Lower leg skin (tissue), 4 donors: ENCODE measurements at regions not wholly inside any gene's neighbourhood (a gene's known extent, or its start where the extent isn't known, plus 50 kb on each side); places are given as distances from the start of the nearest gene placed in this dataset.
A peak's percentile ranks its signal among the peaks of the same experiment; 100 is the strongest.
"Not testable (repeated sequence)": the region's sequence is repeated elsewhere in the genome, so short reads cannot be mapped to it uniquely, and the experiment has no call there.

ENCODE experiments used
- DNase-seq, 2 donors: peaks; one replicate each; pipeline ENCODE4 v3.0.0-alpha.2; 2019; ENCODE audit warnings: low spot score in 2 of 2
- H3K4me3 ChIP-seq: fragments of 200-600 bp; sonication (generic); 2 replicates; pipeline ENCODE4 v1.5.1; 2017; ENCODE audit warnings: mild to moderate bottlenecking, low read depth; ENCODE audit not compliant: poor library complexity, severe bottlenecking
- POLR2A ChIP-seq, 2 donors: fragments of 450-650 bp; IDR thresholded peaks; one replicate each; pipeline ENCODE4 v1.6.1; 2016 to 2017; ENCODE audit warnings: antibody characterized with exemption in 2 of 2, mild to moderate bottlenecking in 1 of 2, moderate library complexity in 1 of 2
- WGBS, 2 donors: methylation state at CpG; one replicate each; pipeline ENCODE4 v1.1.5; 2018; 5-methylcytosine and 5-hydroxymethylcytosine counted together
- intact Hi-C: fragments of 100-400 bp; cut with DNase I; formaldehyde crosslinking; loops from one replicate; pipeline ENCODE4 v1.15.0; 2023; ENCODE audit warnings: low total_unique reads
- TF ChIP-seq, protein P1 (sequence below), 3 donors: fragments of 450-650 bp; IDR thresholded peaks; one replicate each; pipeline ENCODE4 v1.5.1; 2016; ENCODE audit warnings: antibody characterized with exemption in 3 of 3, mild to moderate bottlenecking in 3 of 3, moderate library complexity in 2 of 3

GRCh38 chr21:10270211-10270610 is 251.2 kb upstream of the TPTE start:
- WGBS, 2 donors = 31 to 48% methylated on average over 5 of the region's 5 CpGs
- peak in 1 of 2 donors; percentile 23 for DNase-seq
- H3K4me3 ChIP-seq, intact Hi-C loops: not testable (repeated sequence)

DNA sequence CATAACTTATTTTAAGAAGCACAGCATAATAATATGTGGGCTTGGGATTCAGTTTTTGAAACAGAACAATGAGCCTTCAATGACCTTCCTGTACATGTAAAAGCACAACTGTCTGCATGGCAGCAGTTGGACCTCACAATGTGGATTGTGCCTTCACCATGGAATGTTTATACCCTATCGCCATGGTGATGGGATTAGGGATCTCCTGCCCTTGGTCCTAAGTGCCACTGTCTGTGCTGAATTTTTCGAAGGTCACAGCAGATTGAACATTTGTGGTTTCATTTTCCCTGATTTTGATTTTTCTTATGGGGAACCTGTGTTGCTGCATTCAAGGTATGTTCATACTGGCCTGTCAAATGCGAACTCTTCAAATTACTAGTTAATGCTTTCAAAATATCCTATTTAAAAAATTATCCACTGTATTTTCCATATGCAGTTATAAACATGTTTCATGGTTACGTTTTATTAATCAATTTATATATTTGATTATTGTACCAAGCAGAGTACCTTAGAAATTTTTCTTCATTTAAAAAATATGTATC is 249.6 kb upstream of the TPTE start:
- H3K4me3 ChIP-seq, intact Hi-C loops: not testable (repeated sequence)
- DNase-seq = peak in 1 of 2 donors; percentile 59
- 56 to 71% methylated on average over 4 of the region's 4 CpGs for WGBS, 2 donors

DNA sequence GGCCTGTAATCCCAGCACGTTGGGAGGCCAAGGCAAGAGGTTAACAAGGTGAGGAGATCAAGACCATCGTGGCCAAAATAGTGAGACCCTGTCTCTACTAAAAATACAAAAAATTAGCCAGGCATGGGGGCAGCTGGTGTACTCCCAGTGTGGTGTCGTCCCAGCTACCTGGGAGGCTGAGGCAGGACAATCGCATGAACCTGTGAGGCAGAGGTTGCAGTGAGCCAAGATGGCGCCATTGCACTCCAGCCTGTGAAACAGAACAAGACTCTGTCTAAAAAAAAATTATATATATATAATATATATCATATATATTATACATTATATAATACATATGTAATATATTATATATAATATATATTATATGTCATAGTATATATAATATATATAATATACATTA is 249.2 kb upstream of the TPTE start:
- WGBS, 2 donors = 42 to 67% methylated on average over 5 of the region's 5 CpGs
- no peak overlapping the region for H3K4me3 ChIP-seq
- intact Hi-C loops = no loop called here
- peak in 1 of 2 donors; percentile 49 for DNase-seq
- TF ChIP-seq, protein P1, sequence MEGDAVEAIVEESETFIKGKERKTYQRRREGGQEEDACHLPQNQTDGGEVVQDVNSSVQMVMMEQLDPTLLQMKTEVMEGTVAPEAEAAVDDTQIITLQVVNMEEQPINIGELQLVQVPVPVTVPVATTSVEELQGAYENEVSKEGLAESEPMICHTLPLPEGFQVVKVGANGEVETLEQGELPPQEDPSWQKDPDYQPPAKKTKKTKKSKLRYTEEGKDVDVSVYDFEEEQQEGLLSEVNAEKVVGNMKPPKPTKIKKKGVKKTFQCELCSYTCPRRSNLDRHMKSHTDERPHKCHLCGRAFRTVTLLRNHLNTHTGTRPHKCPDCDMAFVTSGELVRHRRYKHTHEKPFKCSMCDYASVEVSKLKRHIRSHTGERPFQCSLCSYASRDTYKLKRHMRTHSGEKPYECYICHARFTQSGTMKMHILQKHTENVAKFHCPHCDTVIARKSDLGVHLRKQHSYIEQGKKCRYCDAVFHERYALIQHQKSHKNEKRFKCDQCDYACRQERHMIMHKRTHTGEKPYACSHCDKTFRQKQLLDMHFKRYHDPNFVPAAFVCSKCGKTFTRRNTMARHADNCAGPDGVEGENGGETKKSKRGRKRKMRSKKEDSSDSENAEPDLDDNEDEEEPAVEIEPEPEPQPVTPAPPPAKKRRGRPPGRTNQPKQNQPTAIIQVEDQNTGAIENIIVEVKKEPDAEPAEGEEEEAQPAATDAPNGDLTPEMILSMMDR (IDR thresholded peaks at IDR 0.05) = no peak
- no peak for TF ChIP-seq POLR2A (IDR thresholded peaks at IDR 0.05)

DNA sequence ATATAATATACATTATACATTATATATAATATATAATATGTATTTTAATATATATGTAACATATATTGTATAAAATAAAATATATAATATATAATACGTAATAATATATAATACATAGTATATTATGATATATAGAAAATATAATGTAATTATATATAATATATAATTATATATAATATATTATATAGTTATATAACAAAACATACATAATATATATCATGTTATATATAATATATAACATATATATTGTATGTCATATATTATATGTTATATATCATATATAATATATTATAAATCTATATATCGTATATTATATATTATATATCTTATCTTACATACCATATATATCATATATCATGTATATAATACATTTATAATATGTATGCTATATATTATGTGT is 248.2 kb upstream of the TPTE start:
- intact Hi-C loops = no loop called here
- no CpG with 5 or more reads among the region's 2 CpGs for WGBS, 2 donors
- H3K4me3 ChIP-seq = no peak overlapping the region
- DNase-seq = no peak
- TF ChIP-seq, protein P1 (IDR thresholded peaks at IDR 0.05) = no peak
- no peak for TF ChIP-seq POLR2A (IDR thresholded peaks at IDR 0.05)

GRCh38 chr21:10273794-10274338 is 247.5 kb upstream of the TPTE start:
- H3K4me3 ChIP-seq, intact Hi-C loops: not testable (repeated sequence)
- WGBS, 2 donors = 43 to 59% methylated on average over 3 of the region's 3 CpGs
- DNase-seq = peak in 1 of 2 donors; percentile 2
